Muscle of leg (tissue), 3 donors: ENCODE measurements at regions not wholly inside any gene's neighbourhood (a gene's known extent, or its start where the extent isn't known, plus 50 kb on each side); places are given as distances from the start of the nearest gene placed in this dataset.

Experiments used
- DNase-seq: peaks from one replicate; pipeline ENCODE4 v3.0.0; 2013
- H3K27ac ChIP-seq: one replicate; pipeline ENCODE4 v1.5.1; 2013; ENCODE audit warnings: mild to moderate bottlenecking, low read length, control low read depth
- H3K27me3 ChIP-seq: one replicate; pipeline ENCODE4 v1.6.1; 2013; ENCODE audit warnings: low read length; ENCODE audit not compliant: control insufficient read depth, insufficient read depth
- H3K36me3 ChIP-seq: one replicate; pipeline ENCODE4 v1.6.1; 2013; ENCODE audit warnings: low read length; ENCODE audit not compliant: control insufficient read depth, insufficient read depth
- H3K4me1 ChIP-seq: one replicate; pipeline ENCODE4 v1.6.1; 2013; ENCODE audit warnings: low read length; ENCODE audit not compliant: control insufficient read depth, insufficient read depth
- H3K4me3 ChIP-seq: one replicate; pipeline ENCODE4 v1.5.1; 2013; ENCODE audit warnings: low read length, control low read depth
- H3K9me3 ChIP-seq: replicated peaks from 2 replicates; pipeline ENCODE4 v1.6.1; 2013; ENCODE audit warnings: low read depth, low read length; ENCODE audit not compliant: control insufficient read depth
- WGBS: methylation state at CpG from one replicate; pipeline ENCODE4 v1.1.5; 2013; ENCODE audit warnings: missing lambda C conversion rate; ENCODE audit not compliant: insufficient coverage; 5-methylcytosine and 5-hydroxymethylcytosine counted together

GRCh38 chrX:69110116-69110530 is 55.1 kb downstream of the PJA1 start:
- Histone ChIP-seq H3K27me3 (peaks cover 57% of the 10 kb centered on the region), H3K27ac (peak overlapping the region; percentile 47), H3K4me3 (no peak overlapping the region), H3K36me3 (no peaks in the 10 kb centered on the region), H3K9me3 (no peaks in the 10 kb centered on the region), H3K4me1 (peaks cover 52% of the 10 kb centered on the region)
- DNase-seq: peak; percentile 53
- WGBS: 39% methylated on average over 2 of the region's 3 CpGs

GRCh38 chrX:69109706-69110105 is 55.5 kb downstream of the PJA1 start:
- Histone ChIP-seq H3K36me3 (no peaks in the 10 kb centered on the region), H3K27me3 (peaks cover 57% of the 10 kb centered on the region), H3K4me1 (peaks cover 56% of the 10 kb centered on the region), H3K9me3 (no peaks in the 10 kb centered on the region), H3K27ac (peak overlapping the region; percentile 47), H3K4me3 (no peak overlapping the region)
- 29% methylated on average over 5 of the region's 5 CpGs for WGBS
- peak; percentile 67 for DNase-seq

GRCh38 chrX:69109036-69109663 is 56.1 kb downstream of the PJA1 start:
- H3K9me3 ChIP-seq: no peaks in the 10 kb centered on the region
- no peak for DNase-seq
- no peaks in the 10 kb centered on the region for H3K36me3 ChIP-seq
- H3K4me1 ChIP-seq: peaks cover 57% of the 10 kb centered on the region
- H3K27ac ChIP-seq: peak overlapping the region; percentile 13
- H3K27me3 ChIP-seq: peaks cover 55% of the 10 kb centered on the region
- H3K4me3 ChIP-seq: no peak overlapping the region
- 74% methylated on average over 4 of the region's 8 CpGs for WGBS

GRCh38 chrX:69107747-69108401 is 57.4 kb downstream of the PJA1 start:
- H3K9me3 ChIP-seq: no peaks in the 10 kb centered on the region
- peak overlapping the region; percentile 62 for H3K27ac ChIP-seq
- H3K4me1 ChIP-seq: peaks cover 59% of the 10 kb centered on the region
- H3K27me3 ChIP-seq: peaks cover 60% of the 10 kb centered on the region
- H3K4me3 ChIP-seq: no peak overlapping the region
- no peaks in the 10 kb centered on the region for H3K36me3 ChIP-seq
- WGBS: 62% methylated on average over 7 of the region's 7 CpGs
- no peak for DNase-seq

GRCh38 chrX:69107231-69107739 is 58.0 kb downstream of the PJA1 start:
- peak; percentile 85 for DNase-seq
- WGBS: no CpG with 5 or more reads among the region's 1 CpG
- Histone ChIP-seq H3K9me3 (peaks cover 5% of the 10 kb centered on the region), H3K4me1 (peaks cover 65% of the 10 kb centered on the region), H3K27me3 (peaks cover 61% of the 10 kb centered on the region), H3K27ac (peak overlapping the region; percentile 62), H3K4me3 (no peak overlapping the region), H3K36me3 (no peaks in the 10 kb centered on the region)

GRCh38 chrX:69104756-69105434 is 60.4 kb downstream of the PJA1 start:
- peaks cover 67% of the 10 kb centered on the region for H3K4me1 ChIP-seq
- H3K36me3 ChIP-seq: no peaks in the 10 kb centered on the region
- peaks cover 5% of the 10 kb centered on the region for H3K9me3 ChIP-seq
- H3K4me3 ChIP-seq: no peak overlapping the region
- 68% methylated on average over 5 of the region's 10 CpGs for WGBS
- DNase-seq: no peak
- peaks cover 50% of the 10 kb centered on the region for H3K27me3 ChIP-seq
- no peak overlapping the region for H3K27ac ChIP-seq

- Histone ChIP-seq H3K4me3 (no peak overlapping the region), H3K4me1 (peaks cover 55% of the 10 kb centered on the region), H3K9me3 (peaks cover 5% of the 10 kb centered on the region), H3K27ac (peak overlapping the region; percentile 65), H3K36me3 (no peaks in the 10 kb centered on the region), H3K27me3 (peaks cover 47% of the 10 kb centered on the region)
- DNase-seq: no peak
- WGBS: 66% methylated on average over 5 of the region's 5 CpGs
These were observed 61.7 kb downstream of the PJA1 start for GRCh38 chrX:69103539-69103938.

GRCh38 chrX:69102612-69103194 is 62.5 kb downstream of the PJA1 start:
- H3K4me1 ChIP-seq: peaks cover 47% of the 10 kb centered on the region
- no peaks in the 10 kb centered on the region for H3K36me3 ChIP-seq
- H3K4me3 ChIP-seq: no peak overlapping the region
- H3K27me3 ChIP-seq: peaks cover 54% of the 10 kb centered on the region
- WGBS: 58% methylated on average over 3 of the region's 5 CpGs
- H3K27ac ChIP-seq: peak overlapping the region; percentile 65
- peaks cover 5% of the 10 kb centered on the region for H3K9me3 ChIP-seq
- peak; percentile 73 for DNase-seq

GRCh38 chrX:69101683-69102251 is 63.5 kb downstream of the PJA1 start:
- Histone ChIP-seq H3K27me3 (peaks cover 50% of the 10 kb centered on the region), H3K9me3 (peaks cover 5% of the 10 kb centered on the region), H3K36me3 (no peaks in the 10 kb centered on the region), H3K27ac (peak overlapping the region; percentile 51), H3K4me3 (no peak overlapping the region), H3K4me1 (peaks cover 37% of the 10 kb centered on the region)
- WGBS: 59% methylated on average over 4 of the region's 7 CpGs
- DNase-seq: peak; percentile 39
